Large intestine (tissue), 3 donors: ENCODE measurements at regions not wholly inside any gene's neighbourhood (a gene's known extent, or its start where the extent isn't known, plus 50 kb on each side); places are given as distances from the start of the nearest gene placed in this dataset.
"Not testable (repeated sequence)": the region's sequence is repeated elsewhere in the genome, so short reads cannot be mapped to it uniquely, and the experiment has no call there.

Experiments
- DNase-seq, 2 donors: peaks; one replicate each; pipeline versions ENCODE4 v3.0.0 to v3.0.0-alpha.2; 2013
- H3K27ac ChIP-seq: one replicate; pipeline ENCODE4 v1.5.1; 2013; ENCODE audit warnings: low read length
- H3K27me3 ChIP-seq: 2 replicates; pipeline ENCODE4 v1.6.1; 2013; ENCODE audit warnings: low read length; ENCODE audit not compliant: control insufficient read depth, insufficient read depth
- H3K36me3 ChIP-seq: 2 replicates; pipeline ENCODE4 v1.6.1; 2013; ENCODE audit warnings: low read length; ENCODE audit not compliant: control insufficient read depth, insufficient read depth
- H3K4me1 ChIP-seq: one replicate; pipeline ENCODE4 v1.6.1; 2013; ENCODE audit warnings: low read length; ENCODE audit not compliant: control insufficient read depth, insufficient read depth
- H3K4me3 ChIP-seq: one replicate; pipeline ENCODE4 v1.5.1; 2013; ENCODE audit warnings: low read length
- H3K9me3 ChIP-seq: one replicate; pipeline ENCODE4 v1.6.1; 2013; ENCODE audit warnings: mild to moderate bottlenecking, low read depth, low read length, moderate library complexity; ENCODE audit not compliant: control insufficient read depth
- WGBS: methylation state at CpG from one replicate; pipeline ENCODE4 v1.1.5; 2013; ENCODE audit warnings: low lambda C conversion rate; ENCODE audit not compliant: insufficient coverage; 5-methylcytosine and 5-hydroxymethylcytosine counted together

- not testable (repeated sequence) for H3K9me3 ChIP-seq, H3K4me3 ChIP-seq, H3K36me3 ChIP-seq, H3K4me1 ChIP-seq, H3K27me3 ChIP-seq, DNase-seq, H3K27ac ChIP-seq
- no CpG with 5 or more reads among the region's 8 CpGs for WGBS
These were observed 206.6 kb upstream of the ZNF469 start for GRCh38 chr16:88176184-88176583.

GRCh38 chr16:88176591-88177180 lies 206.1 kb upstream of the ZNF469 start:
- not testable (repeated sequence) for H3K27me3 ChIP-seq, H3K4me3 ChIP-seq, H3K27ac ChIP-seq, H3K36me3 ChIP-seq, H3K4me1 ChIP-seq, DNase-seq, H3K9me3 ChIP-seq
- 100% methylated on average over 1 of the region's 23 CpGs for WGBS

- not testable (repeated sequence) for H3K36me3 ChIP-seq, H3K27me3 ChIP-seq, DNase-seq, H3K4me3 ChIP-seq, H3K4me1 ChIP-seq, H3K9me3 ChIP-seq, H3K27ac ChIP-seq
- WGBS: no CpG with 5 or more reads among the region's 15 CpGs
These were observed 204.5 kb upstream of the ZNF469 start for GRCh38 chr16:88178251-88178650.

- H3K4me1 ChIP-seq, H3K27me3 ChIP-seq, H3K4me3 ChIP-seq, H3K36me3 ChIP-seq, DNase-seq, H3K9me3 ChIP-seq, H3K27ac ChIP-seq: not testable (repeated sequence)
- no CpG with 5 or more reads among the region's 15 CpGs for WGBS
These were observed 203.9 kb upstream of the ZNF469 start for GRCh38 chr16:88178896-88179295.

- H3K4me3 ChIP-seq, H3K4me1 ChIP-seq, H3K36me3 ChIP-seq, H3K9me3 ChIP-seq, H3K27ac ChIP-seq, DNase-seq, H3K27me3 ChIP-seq: not testable (repeated sequence)
- no CpG with 5 or more reads among the region's 33 CpGs for WGBS
These were observed 199.5 kb upstream of the ZNF469 start for GRCh38 chr16:88182967-88183881.

GRCh38 chr16:88184053-88184452 lies 198.7 kb upstream of the ZNF469 start:
- H3K4me1 ChIP-seq, H3K36me3 ChIP-seq, DNase-seq, H3K27ac ChIP-seq, H3K27me3 ChIP-seq, H3K9me3 ChIP-seq, H3K4me3 ChIP-seq: not testable (repeated sequence)
- no CpG with 5 or more reads among the region's 14 CpGs for WGBS

DNA sequence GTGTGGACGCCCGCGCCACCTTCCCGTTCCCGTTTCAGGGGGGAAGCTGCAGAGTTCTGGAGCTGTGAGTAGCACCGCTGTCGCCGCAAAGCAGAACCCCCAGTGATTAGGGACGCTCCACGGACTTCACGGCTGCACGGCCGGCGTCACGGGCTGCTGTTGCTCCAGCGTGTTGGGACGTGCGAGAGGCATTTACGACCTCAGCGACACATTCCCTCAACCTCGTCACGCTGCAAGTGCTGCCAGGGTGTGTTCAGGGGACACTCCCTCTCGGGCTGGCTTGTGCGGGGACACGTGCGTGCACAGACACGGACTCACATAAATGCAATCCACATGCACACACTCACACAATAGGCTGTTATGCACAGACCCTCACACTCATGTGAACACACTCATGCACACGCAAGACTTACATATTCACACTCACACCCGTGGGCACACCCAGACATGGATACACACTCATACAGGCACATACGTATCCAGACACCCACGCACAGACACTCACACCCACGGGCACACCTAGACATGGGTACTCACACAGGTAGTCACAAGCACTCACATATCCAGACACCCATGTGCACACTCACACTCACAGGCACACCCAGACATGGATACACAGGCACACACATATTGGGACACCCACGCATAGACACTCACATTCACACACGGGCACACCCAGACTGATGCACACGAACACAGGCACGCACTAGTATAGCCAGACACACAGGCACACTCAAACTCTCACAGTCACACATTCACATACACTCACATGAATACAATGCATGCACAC lies 198.0 kb upstream of the ZNF469 start:
- H3K4me1 ChIP-seq, DNase-seq, H3K36me3 ChIP-seq, H3K27ac ChIP-seq, H3K9me3 ChIP-seq, H3K27me3 ChIP-seq, H3K4me3 ChIP-seq: not testable (repeated sequence)
- no CpG with 5 or more reads among the region's 36 CpGs for WGBS

DNA sequence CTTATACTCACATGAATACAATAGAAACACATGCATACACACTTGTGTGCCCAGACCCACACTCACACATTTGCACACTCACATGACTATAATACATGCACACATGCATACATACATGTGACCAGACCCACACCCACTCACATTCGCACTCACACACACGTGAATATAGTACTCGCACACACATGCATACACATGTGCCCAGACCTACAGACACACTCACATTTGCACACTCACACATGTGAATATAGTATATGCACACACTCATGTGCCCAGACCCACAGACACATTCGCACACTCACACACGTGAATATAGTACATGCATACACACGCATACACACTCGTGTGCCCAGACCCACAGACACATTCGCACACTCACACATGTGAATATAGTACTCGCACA lies 197.4 kb upstream of the ZNF469 start:
- not testable (repeated sequence) for H3K4me1 ChIP-seq, H3K36me3 ChIP-seq, H3K27ac ChIP-seq, H3K9me3 ChIP-seq, DNase-seq, H3K4me3 ChIP-seq, H3K27me3 ChIP-seq
- no CpG with 5 or more reads among the region's 9 CpGs for WGBS

- H3K27me3 ChIP-seq, H3K4me1 ChIP-seq, H3K4me3 ChIP-seq, H3K36me3 ChIP-seq, H3K27ac ChIP-seq, H3K9me3 ChIP-seq: not testable (repeated sequence)
- WGBS: no CpG with 5 or more reads among the region's 55 CpGs
- DNase-seq: peak in 1 of 2 donors; percentile 17
These were observed 196.5 kb upstream of the ZNF469 start for GRCh38 chr16:88185976-88186888.
